GM23338 (cell line): ENCODE measurements at regions not wholly inside any gene's neighbourhood (a gene's known extent, or its start where the extent isn't known, plus 50 kb on each side); places are given as distances from the start of the nearest gene placed in this dataset.

ENCODE experiments used
- EZH2phosphoT487 ChIP-seq: fragments of 200-600 bp; sonication (generic); IDR thresholded peaks from one replicate; pipeline ENCODE4 v1.8.1; 2018; ENCODE audit warnings: antibody characterized with exemption; ENCODE audit not compliant: unreplicated experiment
- TF ChIP-seq, protein P1 (sequence below), 2 experiments: fragments of 200-600 bp in 1 of 2; sonication (generic) in 1 of 2; conservative IDR thresholded peaks; 2 replicates each; pipeline versions ENCODE4 v1.5.1 to v1.6.1; 2016 to 2017; ENCODE audit warnings: antibody characterized with exemption in 2 of 2, low read depth in 2 of 2, mild to moderate bottlenecking in 2 of 2, moderate library complexity in 1 of 2

- TF ChIP-seq, protein P1, sequence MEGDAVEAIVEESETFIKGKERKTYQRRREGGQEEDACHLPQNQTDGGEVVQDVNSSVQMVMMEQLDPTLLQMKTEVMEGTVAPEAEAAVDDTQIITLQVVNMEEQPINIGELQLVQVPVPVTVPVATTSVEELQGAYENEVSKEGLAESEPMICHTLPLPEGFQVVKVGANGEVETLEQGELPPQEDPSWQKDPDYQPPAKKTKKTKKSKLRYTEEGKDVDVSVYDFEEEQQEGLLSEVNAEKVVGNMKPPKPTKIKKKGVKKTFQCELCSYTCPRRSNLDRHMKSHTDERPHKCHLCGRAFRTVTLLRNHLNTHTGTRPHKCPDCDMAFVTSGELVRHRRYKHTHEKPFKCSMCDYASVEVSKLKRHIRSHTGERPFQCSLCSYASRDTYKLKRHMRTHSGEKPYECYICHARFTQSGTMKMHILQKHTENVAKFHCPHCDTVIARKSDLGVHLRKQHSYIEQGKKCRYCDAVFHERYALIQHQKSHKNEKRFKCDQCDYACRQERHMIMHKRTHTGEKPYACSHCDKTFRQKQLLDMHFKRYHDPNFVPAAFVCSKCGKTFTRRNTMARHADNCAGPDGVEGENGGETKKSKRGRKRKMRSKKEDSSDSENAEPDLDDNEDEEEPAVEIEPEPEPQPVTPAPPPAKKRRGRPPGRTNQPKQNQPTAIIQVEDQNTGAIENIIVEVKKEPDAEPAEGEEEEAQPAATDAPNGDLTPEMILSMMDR (conservative IDR thresholded peaks at IDR 0.05; ENCODE audit: low read depth in 2 of 2), result no peak
- TF ChIP-seq EZH2phosphoT487, result no peak
Measured at GRCh38 chr9:22840641-22841040, 394.0 kb downstream of the DMRTA1 start.
